ENCODE measurements at regions not wholly inside any gene's neighbourhood (a gene's known extent, or its start where the extent isn't known, plus 50 kb on each side); places are given as distances from the start of the nearest gene placed in this dataset.

DNA sequence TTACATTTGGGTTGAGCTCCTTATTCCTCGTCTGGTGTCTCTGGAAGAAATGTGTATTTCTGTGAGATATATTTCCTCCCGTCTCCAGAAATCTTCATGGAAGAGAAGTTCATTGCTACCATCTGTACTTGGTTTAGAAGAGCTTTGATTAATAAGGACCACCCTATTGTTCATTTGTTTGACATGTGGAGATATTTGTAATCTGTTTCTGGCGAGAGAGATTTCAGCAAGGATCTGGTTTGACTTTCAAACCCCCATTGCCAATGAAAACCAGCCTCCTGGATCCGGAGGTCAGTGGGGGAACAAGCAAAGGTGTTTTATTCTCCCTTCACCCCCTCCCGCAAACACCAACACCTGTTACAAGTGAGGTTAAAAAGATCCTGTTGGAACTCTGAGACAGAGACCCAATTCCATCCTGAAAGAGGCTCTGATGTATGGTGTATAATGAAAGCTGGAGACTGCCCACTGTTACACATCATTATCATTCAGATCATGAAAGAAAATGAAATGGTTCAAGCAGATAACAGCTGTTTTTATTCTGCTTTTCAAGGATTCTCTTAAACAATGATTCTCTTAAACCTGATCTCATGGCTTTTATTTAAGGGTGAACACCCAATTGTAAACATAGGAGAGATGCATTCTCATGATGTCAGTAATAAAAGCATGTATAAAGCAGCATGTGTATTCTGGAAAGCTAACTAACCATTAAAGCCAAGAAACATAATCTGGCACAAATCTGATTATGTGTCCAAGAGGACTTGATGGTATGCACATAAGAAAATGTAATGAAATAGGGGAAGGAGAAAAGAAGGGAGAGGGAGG, 393.5 kb upstream of the ADGRL2 start:
- Histone ChIP-seq H3K4me1 (peaks cover 0 to 38% (median 4%) of the 10 kb centered on the region in 4 donors), H3K36me3 (no peaks in the 10 kb centered on the region), H3K4me3 (no peak overlapping the region), H3K9me3 (no peaks in the 10 kb centered on the region), H3K27ac (no peak overlapping the region), H3K27me3 (no peaks in the 10 kb centered on the region)
- no peak for DNase-seq
- intact Hi-C loops (cut with DNase I) = no loop called here
- 76 to 83% methylated on average over 5 of the region's 5 CpGs for WGBS, 2 donors
- no peak for TF ChIP-seq POLR2A (IDR thresholded peaks at IDR 0.05)
- TF ChIP-seq EP300 (IDR thresholded peaks at IDR 0.05) = no peak
- TF ChIP-seq POLR2AphosphoS5 (IDR thresholded peaks at IDR 0.05) = no peak
- TF ChIP-seq, protein P1, sequence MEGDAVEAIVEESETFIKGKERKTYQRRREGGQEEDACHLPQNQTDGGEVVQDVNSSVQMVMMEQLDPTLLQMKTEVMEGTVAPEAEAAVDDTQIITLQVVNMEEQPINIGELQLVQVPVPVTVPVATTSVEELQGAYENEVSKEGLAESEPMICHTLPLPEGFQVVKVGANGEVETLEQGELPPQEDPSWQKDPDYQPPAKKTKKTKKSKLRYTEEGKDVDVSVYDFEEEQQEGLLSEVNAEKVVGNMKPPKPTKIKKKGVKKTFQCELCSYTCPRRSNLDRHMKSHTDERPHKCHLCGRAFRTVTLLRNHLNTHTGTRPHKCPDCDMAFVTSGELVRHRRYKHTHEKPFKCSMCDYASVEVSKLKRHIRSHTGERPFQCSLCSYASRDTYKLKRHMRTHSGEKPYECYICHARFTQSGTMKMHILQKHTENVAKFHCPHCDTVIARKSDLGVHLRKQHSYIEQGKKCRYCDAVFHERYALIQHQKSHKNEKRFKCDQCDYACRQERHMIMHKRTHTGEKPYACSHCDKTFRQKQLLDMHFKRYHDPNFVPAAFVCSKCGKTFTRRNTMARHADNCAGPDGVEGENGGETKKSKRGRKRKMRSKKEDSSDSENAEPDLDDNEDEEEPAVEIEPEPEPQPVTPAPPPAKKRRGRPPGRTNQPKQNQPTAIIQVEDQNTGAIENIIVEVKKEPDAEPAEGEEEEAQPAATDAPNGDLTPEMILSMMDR (IDR thresholded peaks at IDR 0.05) = no peak

DNA sequence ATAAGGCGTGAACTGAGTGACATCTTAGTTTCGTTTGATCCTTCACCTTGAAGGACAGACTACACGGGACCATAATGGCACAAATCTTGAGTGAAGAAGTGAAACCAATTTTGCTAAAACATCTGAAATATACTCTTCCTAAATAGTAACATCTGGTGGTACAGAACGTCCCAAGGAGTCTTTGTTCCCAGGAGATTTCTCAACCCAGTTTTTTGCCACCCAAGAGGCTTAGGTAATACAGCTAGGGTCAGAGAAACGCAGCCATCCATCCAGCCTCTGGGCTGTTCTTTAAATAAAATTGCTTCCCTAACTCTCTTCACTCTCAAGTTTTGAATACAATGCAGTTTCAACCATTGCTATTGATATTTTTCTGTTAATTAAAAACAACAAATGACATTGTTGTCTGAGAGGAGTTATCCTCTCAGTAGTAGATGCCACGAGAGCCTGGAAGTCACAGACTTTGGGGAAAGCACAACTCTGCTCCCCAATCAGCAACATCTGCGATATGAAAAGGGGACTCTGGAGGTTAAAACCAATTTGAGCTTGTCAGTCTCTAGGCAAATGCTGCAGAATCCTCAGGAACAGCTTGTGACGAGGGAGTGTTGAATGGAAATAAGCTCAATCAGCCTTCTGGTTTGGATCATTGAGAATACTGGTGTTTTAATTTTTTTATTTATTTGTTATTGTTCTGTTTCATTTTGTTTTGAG, 394.3 kb upstream of the ADGRL2 start:
- 79 to 82% methylated on average over 8 of the region's 8 CpGs for WGBS, 2 donors
- TF ChIP-seq, protein P1 (IDR thresholded peaks at IDR 0.05) = no peak
- TF ChIP-seq POLR2AphosphoS5 (IDR thresholded peaks at IDR 0.05) = no peak
- TF ChIP-seq POLR2A (IDR thresholded peaks at IDR 0.05) = no peak
- TF ChIP-seq EP300 (IDR thresholded peaks at IDR 0.05) = no peak
- peaks cover 0 to 38% (median 4%) of the 10 kb centered on the region in 4 donors for H3K4me1 ChIP-seq
- no peak for DNase-seq
- H3K27me3 ChIP-seq = no peaks in the 10 kb centered on the region
- no peaks in the 10 kb centered on the region for H3K9me3 ChIP-seq
- no peak overlapping the region for H3K4me3 ChIP-seq
- intact Hi-C loops (cut with DNase I) = no loop called here
- no peak overlapping the region for H3K27ac ChIP-seq
- no peaks in the 10 kb centered on the region for H3K36me3 ChIP-seq

DNA sequence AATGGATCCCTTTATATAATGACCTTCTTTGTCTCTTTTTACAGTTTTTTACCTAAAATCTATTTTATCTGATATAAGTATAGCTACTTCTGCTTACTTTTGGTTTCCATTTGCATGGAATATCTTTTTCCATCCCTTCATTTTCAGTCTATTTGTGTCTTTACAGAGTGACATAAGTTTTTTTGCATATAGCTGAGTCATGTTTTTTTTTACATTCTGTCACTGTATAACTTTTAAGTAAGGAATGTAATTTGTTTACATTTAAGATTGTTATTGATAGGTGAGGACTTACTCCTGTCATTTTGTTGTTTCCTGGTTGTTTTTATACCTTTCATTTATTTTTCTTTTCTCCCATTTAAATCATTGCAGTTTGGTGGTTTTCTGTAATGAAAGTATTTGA, 402.7 kb upstream of the ADGRL2 start:
- H3K4me3 ChIP-seq = no peak overlapping the region
- H3K9me3 ChIP-seq = peaks cover 0 to 2% (median 0%) of the 10 kb centered on the region in 4 donors
- H3K36me3 ChIP-seq = no peaks in the 10 kb centered on the region
- H3K4me1 ChIP-seq = no peaks in the 10 kb centered on the region
- no peak overlapping the region for H3K27ac ChIP-seq
- no peak for DNase-seq
- intact Hi-C loops (cut with DNase I) = no loop called here
- no peaks in the 10 kb centered on the region for H3K27me3 ChIP-seq
- TF ChIP-seq, protein P1 (IDR thresholded peaks at IDR 0.05) = no peak
- no peak for TF ChIP-seq EP300 (IDR thresholded peaks at IDR 0.05)
- TF ChIP-seq POLR2A (IDR thresholded peaks at IDR 0.05) = no peak
- no peak for TF ChIP-seq POLR2AphosphoS5 (IDR thresholded peaks at IDR 0.05)

DNA sequence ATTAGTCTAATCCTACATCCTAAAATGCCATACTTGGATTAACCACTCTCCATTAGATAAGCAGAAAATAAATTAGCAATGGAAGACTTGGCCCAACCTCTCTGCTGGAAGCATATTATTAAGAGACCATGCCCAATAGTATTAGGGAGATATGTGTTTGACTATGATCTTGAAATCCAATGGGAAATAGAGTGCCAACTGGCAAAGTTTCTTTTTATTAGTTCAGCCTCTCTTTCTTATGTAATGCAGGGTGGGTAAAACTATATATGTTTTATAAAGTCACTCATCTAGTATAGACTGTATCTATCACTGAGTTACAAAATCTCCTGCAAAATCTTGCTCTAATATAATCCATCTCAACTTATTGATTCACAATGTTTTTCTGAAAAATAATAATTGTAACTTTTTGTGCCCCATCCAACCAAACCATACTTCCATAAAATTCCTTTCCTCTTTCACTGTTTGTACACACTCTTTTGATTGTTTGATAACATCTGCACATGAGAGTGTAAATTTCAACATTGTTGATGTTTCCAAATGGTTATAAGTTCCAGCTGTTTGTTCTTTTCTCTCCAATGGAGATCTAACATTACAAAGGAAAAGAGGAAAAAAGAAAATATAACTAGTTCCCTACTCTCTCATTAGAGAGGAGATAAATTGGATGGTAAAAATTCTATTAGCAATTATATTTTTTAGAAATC, 408.1 kb upstream of the ADGRL2 start:
- TF ChIP-seq POLR2A (IDR thresholded peaks at IDR 0.05) (no peak), EP300 (IDR thresholded peaks at IDR 0.05) (no peak), POLR2AphosphoS5 (IDR thresholded peaks at IDR 0.05) (no peak)
- TF ChIP-seq, protein P1 (IDR thresholded peaks at IDR 0.05) = no peak
- intact Hi-C loops (cut with DNase I) = no loop called here
- peaks cover 0 to 12% (median 3%) of the 10 kb centered on the region in 4 donors for H3K4me1 ChIP-seq
- no peak for DNase-seq
- peaks cover 0 to 3% (median 0%) of the 10 kb centered on the region in 4 donors for H3K9me3 ChIP-seq
- H3K27me3 ChIP-seq = no peaks in the 10 kb centered on the region
- H3K27ac ChIP-seq = no peak overlapping the region
- H3K36me3 ChIP-seq = no peaks in the 10 kb centered on the region
- no peak overlapping the region for H3K4me3 ChIP-seq

Measured in sigmoid colon (tissue), 6 donors.